HUES48 (cell line): ENCODE measurements at regions not wholly inside any gene's neighbourhood (a gene's known extent, or its start where the extent isn't known, plus 50 kb on each side); places are given as distances from the start of the nearest gene placed in this dataset.

Source experiments
- H3K27ac ChIP-seq: one replicate; pipeline ENCODE4 v1.7.0; 2013; ENCODE audit warnings: low read depth, low read length, inconsistent platforms
- H3K27me3 ChIP-seq: 2 replicates; pipeline ENCODE4 v1.6.1; 2013; ENCODE audit warnings: mild to moderate bottlenecking, low read length; ENCODE audit not compliant: control insufficient read depth, insufficient read depth
- H3K36me3 ChIP-seq: 2 replicates; pipeline ENCODE4 v1.6.1; 2013; ENCODE audit warnings: low read length; ENCODE audit not compliant: control insufficient read depth, insufficient read depth
- H3K4me1 ChIP-seq: 2 replicates; pipeline ENCODE4 v1.6.1; 2013; ENCODE audit warnings: mild to moderate bottlenecking, low read length; ENCODE audit not compliant: control insufficient read depth, insufficient read depth
- H3K4me3 ChIP-seq: 2 replicates; pipeline ENCODE4 v1.5.1; 2013; ENCODE audit warnings: mild to moderate bottlenecking, low read depth, low read length
- H3K9ac ChIP-seq: 2 replicates; pipeline ENCODE4 v1.6.1; 2013; ENCODE audit warnings: mild to moderate bottlenecking, low read depth, low read length, moderate library complexity
- H3K9me3 ChIP-seq: 2 replicates; pipeline ENCODE4 v1.6.1; 2013; ENCODE audit warnings: low read length; ENCODE audit not compliant: control insufficient read depth, insufficient read depth

- no peak overlapping the region for H3K27ac ChIP-seq
- H3K9me3 ChIP-seq = peaks cover 25% of the 10 kb centered on the region
- H3K27me3 ChIP-seq = no peaks in the 10 kb centered on the region
- peaks cover 34% of the 10 kb centered on the region for H3K4me1 ChIP-seq
- H3K9ac ChIP-seq = no peak overlapping the region
- no peaks in the 10 kb centered on the region for H3K36me3 ChIP-seq
- no peak overlapping the region for H3K4me3 ChIP-seq
Observed at GRCh38 chr18:50444539-50444938, 69.7 kb downstream of the SKA1 start.

GRCh38 chr18:50446629-50447028 is 71.8 kb downstream of the SKA1 start:
- no peak overlapping the region for H3K27ac ChIP-seq
- H3K27me3 ChIP-seq = no peaks in the 10 kb centered on the region
- peaks cover 25% of the 10 kb centered on the region for H3K9me3 ChIP-seq
- no peak overlapping the region for H3K4me3 ChIP-seq
- no peak overlapping the region for H3K9ac ChIP-seq
- H3K4me1 ChIP-seq = peaks cover 17% of the 10 kb centered on the region
- no peaks in the 10 kb centered on the region for H3K36me3 ChIP-seq

DNA sequence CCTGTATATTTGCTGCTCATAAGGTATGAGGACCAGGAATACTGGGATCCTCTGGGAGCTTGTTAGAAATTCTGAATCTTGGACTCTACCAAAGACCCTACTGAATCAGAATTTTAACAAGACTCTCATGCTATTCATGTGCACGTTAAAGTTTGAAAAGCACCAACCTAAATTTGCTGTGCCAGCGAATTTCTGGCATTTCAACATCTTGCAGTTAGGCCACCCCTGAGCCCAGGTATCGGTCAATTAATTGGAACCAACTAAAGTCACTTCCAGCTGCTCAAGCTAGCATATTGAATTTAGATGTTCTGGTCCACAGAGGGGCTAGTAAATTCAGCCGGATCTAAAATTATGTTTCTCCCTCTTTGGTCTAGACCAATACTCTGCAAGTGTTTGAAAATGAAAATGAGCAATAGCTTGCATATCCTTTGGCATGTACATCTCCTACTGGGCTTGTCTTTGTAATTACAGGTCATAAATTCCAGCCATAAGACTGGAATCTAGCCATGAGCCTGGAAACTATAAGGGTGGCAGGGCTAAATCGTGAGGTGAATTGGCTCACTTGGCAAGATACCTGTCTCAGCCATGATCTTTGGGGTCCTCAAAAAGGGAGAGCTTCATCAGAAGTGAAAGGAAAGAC is 72.4 kb downstream of the SKA1 start:
- no peak overlapping the region for H3K27ac ChIP-seq
- H3K36me3 ChIP-seq = no peaks in the 10 kb centered on the region
- H3K4me3 ChIP-seq = no peak overlapping the region
- peaks cover 15% of the 10 kb centered on the region for H3K4me1 ChIP-seq
- H3K9ac ChIP-seq = no peak overlapping the region
- peaks cover 25% of the 10 kb centered on the region for H3K9me3 ChIP-seq
- no peaks in the 10 kb centered on the region for H3K27me3 ChIP-seq

GRCh38 chr18:50447952-50448351 is 73.1 kb downstream of the SKA1 start:
- H3K9ac ChIP-seq = no peak overlapping the region
- H3K4me3 ChIP-seq = no peak overlapping the region
- H3K27ac ChIP-seq = no peak overlapping the region
- H3K27me3 ChIP-seq = no peaks in the 10 kb centered on the region
- H3K9me3 ChIP-seq = peaks cover 25% of the 10 kb centered on the region
- H3K4me1 ChIP-seq = peaks cover 15% of the 10 kb centered on the region
- no peaks in the 10 kb centered on the region for H3K36me3 ChIP-seq

DNA sequence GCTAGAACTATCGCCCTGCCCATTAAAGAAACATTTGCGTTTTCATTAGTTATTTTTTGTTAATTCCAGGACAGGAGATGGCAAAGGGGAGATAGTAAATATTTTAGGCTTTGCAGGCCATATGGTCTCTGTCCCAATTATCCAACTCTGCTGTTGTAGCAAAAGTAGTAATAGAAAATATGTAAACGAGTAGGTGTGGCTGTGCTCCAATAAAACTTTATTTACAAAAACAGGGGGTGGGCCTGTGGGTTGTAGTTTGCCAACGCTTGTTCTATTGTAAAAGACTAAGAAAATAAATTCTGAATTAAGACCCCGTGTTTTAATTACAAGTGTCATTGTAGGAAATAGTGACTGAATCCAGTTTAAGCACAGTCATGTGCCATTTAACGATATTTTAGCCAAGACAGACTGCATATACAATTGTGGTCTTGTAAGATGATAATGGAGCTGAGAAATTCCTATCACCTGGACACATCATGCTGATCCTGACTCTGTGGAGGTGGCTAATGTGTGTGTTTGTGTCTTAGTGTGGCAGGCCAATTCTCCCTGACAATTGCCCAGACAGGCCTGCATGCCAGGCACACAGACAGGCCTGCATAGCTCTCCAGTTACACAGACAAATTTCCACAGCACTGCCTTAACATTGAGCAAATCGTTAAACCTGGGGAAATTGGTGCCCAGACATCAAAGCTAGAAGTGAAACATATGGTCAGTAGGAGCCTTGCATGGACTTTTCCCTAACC is 76.4 kb downstream of the SKA1 start:
- Histone ChIP-seq H3K27ac (no peak overlapping the region), H3K4me3 (no peak overlapping the region), H3K27me3 (no peaks in the 10 kb centered on the region), H3K4me1 (peaks cover 17% of the 10 kb centered on the region), H3K9ac (no peak overlapping the region), H3K9me3 (no peaks in the 10 kb centered on the region), H3K36me3 (no peaks in the 10 kb centered on the region)

- H3K9me3 ChIP-seq = no peaks in the 10 kb centered on the region
- H3K27me3 ChIP-seq = no peaks in the 10 kb centered on the region
- no peak overlapping the region for H3K27ac ChIP-seq
- no peaks in the 10 kb centered on the region for H3K36me3 ChIP-seq
- H3K9ac ChIP-seq = no peak overlapping the region
- H3K4me3 ChIP-seq = no peak overlapping the region
- H3K4me1 ChIP-seq = 0 out of 2 replicates have a peak, but pooled peaks cover 4% of the 10 kb centered on the region
Observed at GRCh38 chr18:50453014-50453680, 78.3 kb downstream of the SKA1 start.

DNA sequence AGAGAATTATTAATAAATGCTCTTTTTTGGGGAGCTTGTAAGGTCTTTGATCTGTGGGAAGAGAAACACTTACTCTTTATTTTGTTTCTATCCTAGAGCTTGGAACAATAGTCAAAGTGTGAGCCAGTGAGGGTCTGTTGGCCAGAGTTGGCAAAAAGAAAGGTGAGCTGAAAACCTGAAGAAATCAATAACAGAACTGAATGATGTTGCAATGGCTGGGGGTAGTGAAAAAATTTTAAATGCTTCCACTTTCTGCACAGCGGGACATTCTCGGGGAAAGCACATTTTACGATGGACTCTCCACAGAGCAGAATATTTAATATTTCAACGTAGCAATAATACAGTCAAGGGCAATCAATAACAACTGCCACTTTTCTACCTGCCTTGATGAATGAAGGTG is 78.9 kb downstream of the SKA1 start:
- H3K36me3 ChIP-seq = no peaks in the 10 kb centered on the region
- no peaks in the 10 kb centered on the region for H3K9me3 ChIP-seq
- no peak overlapping the region for H3K4me3 ChIP-seq
- no peak overlapping the region for H3K27ac ChIP-seq
- no peak overlapping the region for H3K9ac ChIP-seq
- H3K4me1 ChIP-seq = peaks cover 9% of the 10 kb centered on the region
- no peaks in the 10 kb centered on the region for H3K27me3 ChIP-seq

DNA sequence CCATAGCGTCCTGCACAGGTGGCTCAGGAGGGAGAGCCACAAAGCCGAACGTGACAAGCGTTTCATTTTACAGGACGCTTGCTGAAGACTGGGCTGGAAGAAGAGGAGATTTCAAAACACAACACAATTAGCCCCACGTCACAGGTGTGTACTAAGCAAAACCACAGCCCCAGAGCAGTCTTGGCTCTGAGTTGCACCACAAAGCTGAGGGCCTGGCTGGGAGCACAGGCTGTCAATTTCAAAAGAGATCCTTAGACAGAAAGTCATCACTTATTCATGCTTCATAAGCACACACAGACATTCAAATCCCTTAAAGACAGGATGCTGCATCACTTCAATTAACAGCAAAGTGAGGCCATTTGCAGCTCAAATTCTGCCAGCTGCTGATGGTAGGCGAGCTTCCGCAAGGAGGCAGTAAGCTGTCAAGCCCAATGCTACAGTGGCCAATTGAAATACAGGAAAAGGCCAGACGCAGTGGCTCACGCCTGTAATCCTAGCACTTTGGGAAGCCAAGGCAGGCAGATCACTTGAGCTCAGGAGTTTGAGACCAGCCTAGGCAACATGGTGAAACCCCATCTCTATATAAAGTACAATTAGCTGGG is 79.6 kb downstream of the SKA1 start:
- Histone ChIP-seq H3K27me3 (no peaks in the 10 kb centered on the region), H3K36me3 (no peaks in the 10 kb centered on the region)

DNA sequence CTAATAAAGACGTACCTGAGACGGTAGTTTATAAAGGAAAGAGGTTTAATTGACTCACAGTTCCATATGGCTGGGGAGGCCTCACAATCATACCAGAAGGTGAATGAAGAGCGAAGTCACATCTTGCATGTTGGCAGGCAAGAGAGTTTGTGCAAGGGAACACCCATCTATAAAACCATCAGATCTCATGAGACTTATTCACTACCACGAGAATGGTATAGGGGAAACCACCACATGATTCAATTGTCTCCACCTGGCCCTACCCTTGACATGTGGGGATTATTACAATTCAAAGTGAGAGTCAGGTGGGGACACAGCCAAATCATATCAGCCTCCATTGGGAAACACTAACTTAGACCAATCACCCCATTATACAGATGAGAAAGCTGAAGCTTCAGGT is 81.4 kb downstream of the SKA1 start:
- Histone ChIP-seq H3K9ac (no peak overlapping the region), H3K27ac (no peak overlapping the region), H3K4me3 (no peak overlapping the region), H3K27me3 (no peaks in the 10 kb centered on the region), H3K9me3 (no peaks in the 10 kb centered on the region), H3K36me3 (no peaks in the 10 kb centered on the region), H3K4me1 (peaks cover 12% of the 10 kb centered on the region)

More for the DNA sequence above, 79.6 kb downstream of the SKA1 start:
- H3K27ac ChIP-seq = no peak overlapping the region
- no peaks in the 10 kb centered on the region for H3K9me3 ChIP-seq
- H3K9ac ChIP-seq = no peak overlapping the region
- peaks cover 12% of the 10 kb centered on the region for H3K4me1 ChIP-seq
- no peak overlapping the region for H3K4me3 ChIP-seq

DNA sequence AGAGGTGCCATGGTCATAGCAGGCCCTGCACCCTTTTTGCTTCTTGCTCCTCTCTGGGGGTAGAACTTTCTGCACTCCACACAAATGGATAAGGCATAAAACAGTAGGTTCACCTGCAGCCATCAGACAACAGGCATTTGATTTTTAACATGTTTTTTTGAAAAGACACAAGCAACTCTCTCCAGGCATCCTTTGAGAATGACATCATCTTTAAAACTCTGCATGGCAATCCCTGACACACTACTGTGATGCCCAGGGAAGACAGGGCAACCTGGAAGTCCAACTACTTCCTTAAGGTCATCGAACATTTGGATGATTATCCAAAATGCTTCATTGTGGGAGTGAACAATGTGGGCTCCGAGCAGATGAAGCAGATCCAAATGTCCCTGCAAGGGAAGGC is 82.8 kb downstream of the SKA1 start:
- Histone ChIP-seq H3K9ac (no peak overlapping the region), H3K9me3 (no peaks in the 10 kb centered on the region)

GRCh38 chr18:50458366-50458765 is 83.5 kb downstream of the SKA1 start:
- H3K9me3 ChIP-seq = no peaks in the 10 kb centered on the region
- H3K36me3 ChIP-seq = no peaks in the 10 kb centered on the region
- H3K4me1 ChIP-seq = peaks cover 12% of the 10 kb centered on the region
- no peak overlapping the region for H3K4me3 ChIP-seq
- H3K27ac ChIP-seq = peak overlapping the region; percentile 59
- H3K9ac ChIP-seq = no peak overlapping the region
- no peaks in the 10 kb centered on the region for H3K27me3 ChIP-seq

More for the DNA sequence above, 82.8 kb downstream of the SKA1 start:
- Histone ChIP-seq H3K27me3 (no peaks in the 10 kb centered on the region), H3K36me3 (no peaks in the 10 kb centered on the region), H3K4me3 (no peak overlapping the region), H3K27ac (no peak overlapping the region), H3K4me1 (peaks cover 12% of the 10 kb centered on the region)
